Neural cell (in vitro differentiated cells): ENCODE measurements at regions not wholly inside any gene's neighbourhood (a gene's known extent, or its start where the extent isn't known, plus 50 kb on each side); places are given as distances from the start of the nearest gene placed in this dataset.

Experiments used
- H2AFZ ChIP-seq: fragments of 200-600, 300-800 bp; sonication (generic), shearing (Covaris generic); 2 replicates; pipeline ENCODE4 v1.6.0; 2014; ENCODE audit warnings: low read depth, mild to moderate bottlenecking, antibody characterized with exemption, low read length, moderate library complexity
- H3F3A ChIP-seq: fragments of 200-600 bp; shearing (Covaris generic); 2 replicates; pipeline ENCODE4 v1.6.1; 2016; ENCODE audit warnings: mild to moderate bottlenecking, moderate library complexity, mixed read lengths, antibody characterized with exemption, low read length; ENCODE audit not compliant: insufficient read depth, poor library complexity, severe bottlenecking
- H3K27ac ChIP-seq: fragments of 200-600, 300-800 bp; sonication (generic), shearing (Covaris generic); 2 replicates; pipeline ENCODE4 v1.5.1; 2014; ENCODE audit warnings: mild to moderate bottlenecking, low read length, moderate library complexity
- H3K27me3 ChIP-seq: fragments of 300-800, 200-600 bp; sonication (generic), shearing (Covaris generic); 2 replicates; pipeline ENCODE4 v1.6.0; 2014; ENCODE audit warnings: mild to moderate bottlenecking, low read depth, low read length, moderate library complexity; ENCODE audit not compliant: insufficient read depth
- H3K36me3 ChIP-seq: fragments of 300-800, 200-600 bp; sonication (generic), shearing (Covaris generic); 2 replicates; pipeline ENCODE4 v1.5.1; 2014; ENCODE audit warnings: mild to moderate bottlenecking, antibody characterized with exemption, low read length, moderate library complexity; ENCODE audit not compliant: insufficient read depth
- H3K4me2 ChIP-seq: fragments of 300-800, 200-600 bp; sonication (generic), shearing (Covaris generic); 2 replicates; pipeline ENCODE4 v1.6.0; 2014; ENCODE audit warnings: mild to moderate bottlenecking, low read length
- H3K4me3 ChIP-seq: fragments of 300-800, 200-600 bp; sonication (generic), shearing (Covaris generic); 2 replicates; pipeline ENCODE4 v1.5.1; 2014; ENCODE audit warnings: mild to moderate bottlenecking, low read length, moderate library complexity
- H3K79me2 ChIP-seq: fragments of 200-600 bp; shearing (Covaris generic); replicated peaks from 2 replicates; pipeline ENCODE4 v1.6.0; 2014; ENCODE audit warnings: mild to moderate bottlenecking, low read length, moderate library complexity; ENCODE audit not compliant: insufficient read depth
- H3K9ac ChIP-seq: fragments of 300-800, 200-600 bp; sonication (generic), shearing (Covaris generic); 2 replicates; pipeline ENCODE4 v1.6.1; 2016; ENCODE audit warnings: mild to moderate bottlenecking, low read length, mixed read lengths
- H3K9me2 ChIP-seq: fragments of 200-600 bp; shearing (Covaris generic); 2 replicates; pipeline ENCODE4 v1.6.1; 2016; ENCODE audit warnings: mild to moderate bottlenecking, low read length, mixed read lengths; ENCODE audit not compliant: insufficient read depth
- H3K9me3 ChIP-seq: fragments of 200-600, 300-800 bp; sonication (generic), shearing (Covaris generic); 2 replicates; pipeline ENCODE4 v1.6.1; 2016; ENCODE audit warnings: mild to moderate bottlenecking, mixed run types, low read length, moderate library complexity, mixed read lengths
- H4K20me1 ChIP-seq: fragments of 200-600 bp; shearing (Covaris generic); 2 replicates; pipeline ENCODE4 v1.6.1; 2016; ENCODE audit warnings: mild to moderate bottlenecking, mixed run types; ENCODE audit not compliant: insufficient read depth
- EP300 ChIP-seq: fragments of 450-650 bp; conservative IDR thresholded peaks from 2 replicates; pipeline ENCODE4 v1.6.1; 2014; ENCODE audit warnings: antibody characterized with exemption, mild to moderate bottlenecking, moderate library complexity; ENCODE audit not compliant: poor library complexity, severe bottlenecking
- EZH2 ChIP-seq: fragments of 200-600, 300-800 bp; shearing (Covaris generic), sonication (generic); IDR thresholded peaks from 2 replicates; pipeline ENCODE4 v1.6.1; 2014; ENCODE audit warnings: antibody characterized with exemption, low read length, borderline replicate concordance, mild to moderate bottlenecking; ENCODE audit not compliant: insufficient read depth, poor library complexity, severe bottlenecking
- MXI1 ChIP-seq: fragments of 450-650 bp; conservative IDR thresholded peaks from 2 replicates; pipeline ENCODE4 v1.6.1; 2014; ENCODE audit warnings: antibody characterized with exemption, mild to moderate bottlenecking; ENCODE audit not compliant: poor library complexity, severe bottlenecking
- POLR2AphosphoS5 ChIP-seq: IDR thresholded peaks from 2 replicates; pipeline ENCODE4 v1.6.1; 2012
- RAD21 ChIP-seq: fragments of 450-650 bp; conservative IDR thresholded peaks from 2 replicates; pipeline ENCODE4 v1.6.1; 2014; ENCODE audit warnings: antibody characterized with exemption, mild to moderate bottlenecking, moderate library complexity
- SMC3 ChIP-seq: fragments of 450-650 bp; conservative IDR thresholded peaks from 2 replicates; pipeline ENCODE4 v1.6.1; 2014; ENCODE audit warnings: antibody characterized with exemption, mild to moderate bottlenecking, moderate library complexity; ENCODE audit not compliant: poor library complexity
- TAF1 ChIP-seq: IDR thresholded peaks from 2 replicates; pipeline ENCODE4 v1.6.1; 2012; ENCODE audit warnings: low read depth
- TF ChIP-seq, protein P1 (sequence below): fragments of 450-650 bp; IDR thresholded peaks from 2 replicates; pipeline ENCODE4 v1.5.1; 2014; ENCODE audit warnings: antibody characterized with exemption, mild to moderate bottlenecking, moderate library complexity; ENCODE audit not compliant: poor library complexity, severe bottlenecking
- TF ChIP-seq, protein P2 (sequence below): IDR thresholded peaks from 2 replicates; pipeline ENCODE4 v1.6.1; 2012; ENCODE audit warnings: borderline replicate concordance

DNA sequence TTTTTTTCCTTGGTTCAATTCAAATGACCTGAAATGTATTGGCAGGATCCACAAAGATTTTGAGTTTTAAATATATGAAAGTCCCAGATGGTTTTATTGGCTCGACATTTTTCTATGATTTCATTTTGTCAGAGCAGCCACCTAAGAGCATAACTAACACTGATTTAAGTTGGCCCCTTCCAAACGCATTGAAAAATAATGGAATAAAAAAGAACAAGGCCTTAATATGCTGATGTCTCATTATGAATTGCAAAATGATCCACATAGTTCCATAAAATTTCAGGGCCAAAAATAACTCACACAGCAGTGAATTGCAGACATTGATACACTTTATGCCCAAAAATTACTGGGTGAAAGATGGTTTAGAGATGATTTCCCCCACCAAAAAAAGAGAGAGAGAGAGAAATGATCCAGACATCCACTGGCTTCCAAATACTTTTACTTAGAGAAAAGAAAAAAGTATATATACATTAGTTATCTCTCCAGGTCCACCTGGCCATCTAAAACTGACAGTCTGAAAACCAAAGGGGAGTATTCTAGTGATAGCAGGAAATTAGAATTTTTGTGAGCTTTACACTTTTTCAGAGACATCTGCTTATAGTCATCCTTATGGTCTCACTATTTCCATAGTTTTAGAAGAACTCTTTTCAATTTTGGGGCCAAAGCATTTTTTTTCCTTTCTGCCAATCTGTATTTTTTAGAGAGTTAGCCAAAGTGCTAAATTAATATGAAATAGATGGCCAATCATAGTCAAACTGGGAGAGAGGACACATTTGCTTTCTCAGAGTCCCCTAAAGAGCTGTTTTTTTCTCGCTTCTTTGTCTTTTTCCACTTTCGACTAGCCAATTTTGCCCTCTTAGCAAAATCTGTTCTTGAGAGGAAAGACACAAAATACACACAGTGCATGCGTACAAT, 213.5 kb upstream of the RND3 start:
- no peaks in the 10 kb centered on the region for H3K36me3 ChIP-seq

DNA sequence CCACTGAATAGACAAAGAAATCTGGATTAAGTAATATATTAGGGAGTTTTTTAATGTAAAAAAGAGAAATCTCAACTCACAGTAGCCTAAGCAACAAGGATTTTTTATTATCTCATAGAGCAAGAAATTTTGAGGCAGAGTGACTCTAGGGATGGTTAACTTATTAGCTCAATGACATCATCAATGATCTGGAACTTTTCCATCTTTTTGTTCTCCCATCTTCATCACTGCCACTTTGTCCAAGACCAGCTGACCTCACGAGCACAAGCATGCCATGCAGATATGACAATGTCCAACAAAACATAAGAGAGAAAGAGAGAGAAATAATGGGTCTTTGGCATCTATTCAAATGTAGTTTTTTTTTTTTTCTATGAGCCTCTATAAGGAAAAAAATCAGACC, 211.8 kb upstream of the RND3 start:
- Histone ChIP-seq H3K9me3 (no peaks in the 10 kb centered on the region), H2AFZ (no peak overlapping the region), H4K20me1 (no peaks in the 10 kb centered on the region), H3K27me3 (no peaks in the 10 kb centered on the region), H3K4me2 (no peak overlapping the region), H3K27ac (no peak overlapping the region), H3K4me3 (no peak overlapping the region), H3K79me2 (no peaks in the 10 kb centered on the region), H3K36me3 (no peaks in the 10 kb centered on the region), H3K9ac (no peak overlapping the region), H3K9me2 (no peaks in the 10 kb centered on the region), H3F3A (no peaks in the 10 kb centered on the region)
- no peak for TF ChIP-seq EP300
- TF ChIP-seq TAF1 = no peak
- TF ChIP-seq POLR2AphosphoS5 = no peak
- TF ChIP-seq, protein P1, sequence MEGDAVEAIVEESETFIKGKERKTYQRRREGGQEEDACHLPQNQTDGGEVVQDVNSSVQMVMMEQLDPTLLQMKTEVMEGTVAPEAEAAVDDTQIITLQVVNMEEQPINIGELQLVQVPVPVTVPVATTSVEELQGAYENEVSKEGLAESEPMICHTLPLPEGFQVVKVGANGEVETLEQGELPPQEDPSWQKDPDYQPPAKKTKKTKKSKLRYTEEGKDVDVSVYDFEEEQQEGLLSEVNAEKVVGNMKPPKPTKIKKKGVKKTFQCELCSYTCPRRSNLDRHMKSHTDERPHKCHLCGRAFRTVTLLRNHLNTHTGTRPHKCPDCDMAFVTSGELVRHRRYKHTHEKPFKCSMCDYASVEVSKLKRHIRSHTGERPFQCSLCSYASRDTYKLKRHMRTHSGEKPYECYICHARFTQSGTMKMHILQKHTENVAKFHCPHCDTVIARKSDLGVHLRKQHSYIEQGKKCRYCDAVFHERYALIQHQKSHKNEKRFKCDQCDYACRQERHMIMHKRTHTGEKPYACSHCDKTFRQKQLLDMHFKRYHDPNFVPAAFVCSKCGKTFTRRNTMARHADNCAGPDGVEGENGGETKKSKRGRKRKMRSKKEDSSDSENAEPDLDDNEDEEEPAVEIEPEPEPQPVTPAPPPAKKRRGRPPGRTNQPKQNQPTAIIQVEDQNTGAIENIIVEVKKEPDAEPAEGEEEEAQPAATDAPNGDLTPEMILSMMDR = no peak
- TF ChIP-seq EZH2 = no peak
- TF ChIP-seq MXI1 = no peak
- no peak for TF ChIP-seq SMC3
- TF ChIP-seq, protein P2, sequence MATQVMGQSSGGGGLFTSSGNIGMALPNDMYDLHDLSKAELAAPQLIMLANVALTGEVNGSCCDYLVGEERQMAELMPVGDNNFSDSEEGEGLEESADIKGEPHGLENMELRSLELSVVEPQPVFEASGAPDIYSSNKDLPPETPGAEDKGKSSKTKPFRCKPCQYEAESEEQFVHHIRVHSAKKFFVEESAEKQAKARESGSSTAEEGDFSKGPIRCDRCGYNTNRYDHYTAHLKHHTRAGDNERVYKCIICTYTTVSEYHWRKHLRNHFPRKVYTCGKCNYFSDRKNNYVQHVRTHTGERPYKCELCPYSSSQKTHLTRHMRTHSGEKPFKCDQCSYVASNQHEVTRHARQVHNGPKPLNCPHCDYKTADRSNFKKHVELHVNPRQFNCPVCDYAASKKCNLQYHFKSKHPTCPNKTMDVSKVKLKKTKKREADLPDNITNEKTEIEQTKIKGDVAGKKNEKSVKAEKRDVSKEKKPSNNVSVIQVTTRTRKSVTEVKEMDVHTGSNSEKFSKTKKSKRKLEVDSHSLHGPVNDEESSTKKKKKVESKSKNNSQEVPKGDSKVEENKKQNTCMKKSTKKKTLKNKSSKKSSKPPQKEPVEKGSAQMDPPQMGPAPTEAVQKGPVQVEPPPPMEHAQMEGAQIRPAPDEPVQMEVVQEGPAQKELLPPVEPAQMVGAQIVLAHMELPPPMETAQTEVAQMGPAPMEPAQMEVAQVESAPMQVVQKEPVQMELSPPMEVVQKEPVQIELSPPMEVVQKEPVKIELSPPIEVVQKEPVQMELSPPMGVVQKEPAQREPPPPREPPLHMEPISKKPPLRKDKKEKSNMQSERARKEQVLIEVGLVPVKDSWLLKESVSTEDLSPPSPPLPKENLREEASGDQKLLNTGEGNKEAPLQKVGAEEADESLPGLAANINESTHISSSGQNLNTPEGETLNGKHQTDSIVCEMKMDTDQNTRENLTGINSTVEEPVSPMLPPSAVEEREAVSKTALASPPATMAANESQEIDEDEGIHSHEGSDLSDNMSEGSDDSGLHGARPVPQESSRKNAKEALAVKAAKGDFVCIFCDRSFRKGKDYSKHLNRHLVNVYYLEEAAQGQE = no peak
- TF ChIP-seq RAD21 = no peak

More for the DNA sequence above, 213.5 kb upstream of the RND3 start:
- no peak for TF ChIP-seq SMC3
- no peak for TF ChIP-seq MXI1
- TF ChIP-seq, protein P2 = no peak
- no peak for TF ChIP-seq POLR2AphosphoS5
- no peak for TF ChIP-seq EZH2
- no peak for TF ChIP-seq TAF1
- TF ChIP-seq RAD21 = no peak
- TF ChIP-seq, protein P1 = no peak
- no peak for TF ChIP-seq EP300
- Histone ChIP-seq H2AFZ (no peak overlapping the region), H3K79me2 (no peaks in the 10 kb centered on the region), H3F3A (no peaks in the 10 kb centered on the region), H3K9me3 (no peaks in the 10 kb centered on the region), H3K27ac (no peak overlapping the region), H3K4me3 (no peak overlapping the region), H3K9ac (no peak overlapping the region), H3K27me3 (no peaks in the 10 kb centered on the region), H4K20me1 (no peaks in the 10 kb centered on the region), H3K9me2 (no peaks in the 10 kb centered on the region), H3K4me2 (no peak overlapping the region)
